ENCODE measurements at regions not wholly inside any gene's neighbourhood (a gene's known extent, or its start where the extent isn't known, plus 50 kb on each side); places are given as distances from the start of the nearest gene placed in this dataset.
"Not testable (repeated sequence)": the region's sequence is repeated elsewhere in the genome, so short reads cannot be mapped to it uniquely, and the experiment has no call there.

DNA sequence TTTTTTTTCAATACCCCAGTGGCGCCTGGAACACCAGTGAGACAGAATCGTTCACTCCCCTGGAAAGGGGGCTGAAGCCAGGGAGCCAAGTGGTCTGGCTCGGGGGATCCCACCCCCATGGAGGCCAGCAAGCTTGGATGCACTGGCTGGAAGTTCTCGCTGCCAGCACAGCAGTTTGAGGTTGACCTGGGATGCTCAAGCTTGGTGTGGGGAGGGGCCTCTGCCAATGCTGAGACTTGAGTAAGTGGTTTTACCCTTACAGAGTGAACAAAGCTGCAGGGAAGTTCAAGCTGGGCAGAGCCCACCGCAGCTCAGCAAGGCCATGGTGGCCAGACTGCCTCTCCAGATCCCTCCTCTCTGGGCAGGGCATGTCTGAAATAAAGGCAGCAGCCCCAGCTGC, 276.2 kb upstream of the CNTN6 start:
- no peak for DNase-seq (ENCODE audit: low spot score)

- DNase-seq (ENCODE audit: low spot score): no peak
Observed at GRCh38 chr3:834679-835078, 258.1 kb upstream of the CNTN6 start.

GRCh38 chr3:835096-835495, 257.7 kb upstream of the CNTN6 start:
- no peak for DNase-seq (ENCODE audit: low spot score)

- DNase-seq (ENCODE audit: low spot score): no peak
Observed at GRCh38 chr3:839981-840380, 252.8 kb upstream of the CNTN6 start.

- DNase-seq (ENCODE audit: low spot score): no peak
Observed at GRCh38 chr3:851098-851790, 241.6 kb upstream of the CNTN6 start.

GRCh38 chr3:852033-852432, 240.8 kb upstream of the CNTN6 start:
- DNase-seq (ENCODE audit: low spot score): peak; percentile 3

DNA sequence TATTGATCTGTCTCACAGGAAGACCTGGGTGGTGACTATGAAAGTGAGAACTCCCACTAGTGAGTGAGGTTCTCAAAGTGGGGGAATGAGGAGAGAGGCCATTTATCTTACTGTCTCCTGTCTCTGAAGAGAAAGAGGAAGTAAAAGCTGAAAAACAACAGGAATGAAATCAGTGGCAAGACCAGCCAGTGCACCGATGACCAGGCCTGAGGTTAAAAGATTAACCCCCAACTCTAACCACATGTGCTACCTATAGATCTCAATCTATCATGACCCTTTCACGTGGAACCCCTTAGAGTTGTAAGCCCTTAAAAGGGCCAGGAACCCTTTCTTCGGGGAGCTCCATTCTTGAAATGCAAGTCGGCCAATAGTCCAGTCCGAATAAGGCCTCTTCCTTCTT, 239.3 kb upstream of the CNTN6 start:
- no peak for DNase-seq (ENCODE audit: low spot score)

GRCh38 chr3:859135-859534, 233.7 kb upstream of the CNTN6 start:
- no peak for DNase-seq (ENCODE audit: low spot score)

DNA sequence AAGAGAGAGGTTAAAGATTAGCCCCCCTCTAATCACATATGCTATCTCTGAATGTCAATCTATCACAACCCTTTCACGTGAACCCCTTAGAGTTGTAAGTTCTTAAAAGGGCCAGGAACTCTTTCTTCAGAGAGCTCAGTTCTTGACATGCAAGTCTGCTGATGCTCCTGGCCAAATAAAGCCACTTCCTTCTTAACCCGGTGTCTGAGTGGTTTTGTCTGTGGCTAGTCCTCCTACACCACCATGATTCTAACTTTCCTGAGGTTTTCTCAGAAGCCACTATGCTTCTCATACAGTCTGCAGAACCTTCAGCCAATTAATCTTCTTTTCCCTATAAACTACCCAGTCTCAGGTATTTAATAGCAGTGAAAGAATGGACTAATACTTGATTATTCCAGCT, 231.1 kb upstream of the CNTN6 start:
- no peak for DNase-seq (ENCODE audit: low spot score)

- DNase-seq (ENCODE audit: low spot score): no peak
Observed at GRCh38 chr3:869269-869668, 223.6 kb upstream of the CNTN6 start.

GRCh38 chr3:869734-870133, 223.1 kb upstream of the CNTN6 start:
- DNase-seq (ENCODE audit: low spot score): no peak

DNA sequence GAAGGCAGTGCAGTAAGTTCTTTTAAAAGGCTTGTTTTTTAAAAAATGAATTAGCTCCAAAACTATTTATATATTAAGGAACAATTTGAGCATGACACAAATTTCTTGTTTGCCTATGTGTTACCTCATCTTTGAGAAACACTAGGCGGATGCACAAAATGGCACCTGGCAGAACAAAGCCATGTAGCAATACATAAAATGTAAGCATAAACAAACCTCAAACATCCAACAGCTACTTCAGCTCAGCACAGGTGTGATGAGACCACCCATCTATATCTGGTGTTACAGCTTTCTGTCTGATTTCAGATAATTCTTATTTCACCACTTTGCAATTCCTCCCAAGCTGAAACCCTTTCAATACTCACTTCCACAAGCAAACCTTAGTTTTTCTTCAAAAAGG, 221.2 kb upstream of the CNTN6 start:
- DNase-seq (ENCODE audit: low spot score): no peak

GRCh38 chr3:877001-877400, 215.8 kb upstream of the CNTN6 start:
- DNase-seq (ENCODE audit: low spot score): no peak

- DNase-seq (ENCODE audit: low spot score): no peak
Observed at GRCh38 chr3:878746-879145, 214.1 kb upstream of the CNTN6 start.

GRCh38 chr3:880371-880770, 212.5 kb upstream of the CNTN6 start:
- DNase-seq (ENCODE audit: low spot score): no peak

DNA sequence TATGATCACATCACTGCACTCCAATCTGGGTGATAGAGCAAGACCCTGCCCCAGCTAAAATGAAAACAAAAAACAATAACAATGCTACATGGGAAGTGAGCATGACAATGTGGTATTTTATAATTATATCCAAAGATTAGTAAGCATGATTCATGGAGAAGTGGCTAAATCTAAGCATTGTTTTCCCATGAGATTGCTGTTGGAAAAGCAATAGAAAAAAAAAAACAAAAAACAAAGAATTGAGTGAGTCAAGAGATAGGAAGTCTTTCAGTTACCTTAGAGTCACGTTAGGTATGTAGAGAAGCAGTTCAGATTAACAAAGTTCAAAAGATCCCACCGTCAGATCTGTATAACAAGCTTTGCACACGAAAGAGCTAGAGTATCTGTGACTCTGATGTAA, 210.3 kb upstream of the CNTN6 start:
- DNase-seq (ENCODE audit: low spot score): no peak

GRCh38 chr3:901953-902778, 190.7 kb upstream of the CNTN6 start:
- DNase-seq (ENCODE audit: low spot score): no peak

- DNase-seq (ENCODE audit: low spot score): no peak
Observed at GRCh38 chr3:905217-905616, 187.6 kb upstream of the CNTN6 start.

DNA sequence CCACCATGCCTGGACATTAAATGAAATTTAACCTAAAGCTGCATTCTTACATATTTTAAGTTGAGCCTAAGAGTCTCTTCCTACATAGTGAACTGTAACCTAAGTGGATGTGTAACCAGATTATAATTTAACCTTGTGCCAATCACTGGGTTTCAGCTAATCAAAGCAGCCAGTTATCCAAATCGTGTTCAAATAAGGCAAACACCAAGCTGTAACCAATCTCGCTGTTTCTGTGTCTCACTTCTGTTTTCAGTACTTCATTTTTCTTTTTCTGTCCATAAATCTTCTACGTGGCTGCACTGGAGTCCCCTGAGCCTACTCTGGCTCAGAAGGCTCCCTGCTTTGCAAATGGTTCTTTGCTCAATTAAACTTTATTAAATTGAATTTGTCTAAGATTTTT, 186.1 kb upstream of the CNTN6 start:
- DNase-seq (ENCODE audit: low spot score): no peak

- DNase-seq (ENCODE audit: low spot score): no peak
Observed at GRCh38 chr3:908839-909238, 184.0 kb upstream of the CNTN6 start.

- DNase-seq (ENCODE audit: low spot score): not testable (repeated sequence)
Observed at GRCh38 chr3:912717-913116, 180.1 kb upstream of the CNTN6 start.

GRCh38 chr3:923161-923910, 169.5 kb upstream of the CNTN6 start:
- no peak for DNase-seq (ENCODE audit: low spot score)

DNA sequence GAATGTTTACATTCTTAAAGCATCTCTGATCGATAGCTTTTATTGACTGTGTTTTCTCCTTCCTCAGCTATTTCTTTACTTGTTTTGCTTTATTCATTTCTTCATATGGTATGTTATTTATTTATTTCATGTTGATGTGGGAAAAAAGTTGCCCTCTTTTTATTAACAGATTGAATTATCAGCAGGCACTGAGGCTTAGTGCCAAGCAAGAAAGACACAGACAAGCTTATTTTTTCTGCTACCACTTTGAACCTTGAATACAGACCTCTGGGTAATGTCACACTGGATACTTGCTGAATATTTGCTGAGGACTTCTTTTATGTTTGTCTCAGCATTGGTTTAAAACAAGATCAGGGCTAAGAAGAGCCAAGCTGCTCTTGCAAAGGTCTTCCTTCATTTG, 162.0 kb upstream of the CNTN6 start:
- DNase-seq (ENCODE audit: low spot score): no peak

Measured in globus pallidus (tissue), 1 donor.